ENCODE measurements at regions not wholly inside any gene's neighbourhood (a gene's known extent, or its start where the extent isn't known, plus 50 kb on each side); places are given as distances from the start of the nearest gene placed in this dataset.

DNA sequence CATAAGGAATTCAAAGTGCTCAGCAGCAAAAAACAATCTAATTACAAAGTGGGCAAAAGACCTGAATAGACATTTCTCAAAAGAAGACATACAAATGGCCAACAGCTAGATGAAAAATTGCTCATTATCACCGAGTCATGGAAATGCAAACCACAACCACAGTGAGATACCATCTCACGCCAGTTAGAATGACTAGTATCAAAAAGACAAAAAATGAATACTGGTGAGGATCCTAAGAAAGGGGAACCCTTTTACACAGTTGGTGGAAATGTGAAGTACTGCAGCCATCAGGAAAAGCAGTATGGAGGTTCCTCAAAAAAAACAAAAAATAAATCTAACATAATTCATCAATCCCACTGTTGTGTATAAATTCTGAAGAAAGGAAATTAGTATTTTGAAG, 1206.1 kb downstream of the EFNB2 start:
- Histone ChIP-seq H3K9me3 (no peaks in the 10 kb centered on the region), H3K36me3 (no peaks in the 10 kb centered on the region), H3K27ac (no peak overlapping the region), H3K27me3 (no peaks in the 10 kb centered on the region), H3K4me1 (peaks cover 0 to 10% (median 5%) of the 10 kb centered on the region in 4 donors), H3K4me3 (no peak overlapping the region)
- 66 to 89% methylated on average over 2 of the region's 2 CpGs for WGBS, 2 donors
- intact Hi-C loops (cut with DNase I): no loop called here
- TF ChIP-seq POLR2A (IDR thresholded peaks at IDR 0.05) (no peak), POLR2AphosphoS5 (IDR thresholded peaks at IDR 0.05) (no peak), EP300 (IDR thresholded peaks at IDR 0.05) (no peak)
- TF ChIP-seq, protein P1, sequence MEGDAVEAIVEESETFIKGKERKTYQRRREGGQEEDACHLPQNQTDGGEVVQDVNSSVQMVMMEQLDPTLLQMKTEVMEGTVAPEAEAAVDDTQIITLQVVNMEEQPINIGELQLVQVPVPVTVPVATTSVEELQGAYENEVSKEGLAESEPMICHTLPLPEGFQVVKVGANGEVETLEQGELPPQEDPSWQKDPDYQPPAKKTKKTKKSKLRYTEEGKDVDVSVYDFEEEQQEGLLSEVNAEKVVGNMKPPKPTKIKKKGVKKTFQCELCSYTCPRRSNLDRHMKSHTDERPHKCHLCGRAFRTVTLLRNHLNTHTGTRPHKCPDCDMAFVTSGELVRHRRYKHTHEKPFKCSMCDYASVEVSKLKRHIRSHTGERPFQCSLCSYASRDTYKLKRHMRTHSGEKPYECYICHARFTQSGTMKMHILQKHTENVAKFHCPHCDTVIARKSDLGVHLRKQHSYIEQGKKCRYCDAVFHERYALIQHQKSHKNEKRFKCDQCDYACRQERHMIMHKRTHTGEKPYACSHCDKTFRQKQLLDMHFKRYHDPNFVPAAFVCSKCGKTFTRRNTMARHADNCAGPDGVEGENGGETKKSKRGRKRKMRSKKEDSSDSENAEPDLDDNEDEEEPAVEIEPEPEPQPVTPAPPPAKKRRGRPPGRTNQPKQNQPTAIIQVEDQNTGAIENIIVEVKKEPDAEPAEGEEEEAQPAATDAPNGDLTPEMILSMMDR (IDR thresholded peaks at IDR 0.05): no peak
- DNase-seq: no peak

GRCh38 chr13:105328212-105328611, 1207.2 kb downstream of the EFNB2 start:
- no peak for TF ChIP-seq POLR2AphosphoS5 (IDR thresholded peaks at IDR 0.05)
- TF ChIP-seq POLR2A (IDR thresholded peaks at IDR 0.05): no peak
- no peak for TF ChIP-seq EP300 (IDR thresholded peaks at IDR 0.05)
- TF ChIP-seq, protein P1 (IDR thresholded peaks at IDR 0.05): no peak
- 79 to 85% methylated on average over 4 of the region's 4 CpGs for WGBS, 2 donors
- Histone ChIP-seq H3K4me1 (no peaks in the 10 kb centered on the region), H3K9me3 (no peaks in the 10 kb centered on the region), H3K4me3 (no peak overlapping the region), H3K27me3 (no peaks in the 10 kb centered on the region), H3K36me3 (no peaks in the 10 kb centered on the region), H3K27ac (no peak overlapping the region)
- no peak for DNase-seq
- intact Hi-C loops (cut with DNase I): no loop called here

DNA sequence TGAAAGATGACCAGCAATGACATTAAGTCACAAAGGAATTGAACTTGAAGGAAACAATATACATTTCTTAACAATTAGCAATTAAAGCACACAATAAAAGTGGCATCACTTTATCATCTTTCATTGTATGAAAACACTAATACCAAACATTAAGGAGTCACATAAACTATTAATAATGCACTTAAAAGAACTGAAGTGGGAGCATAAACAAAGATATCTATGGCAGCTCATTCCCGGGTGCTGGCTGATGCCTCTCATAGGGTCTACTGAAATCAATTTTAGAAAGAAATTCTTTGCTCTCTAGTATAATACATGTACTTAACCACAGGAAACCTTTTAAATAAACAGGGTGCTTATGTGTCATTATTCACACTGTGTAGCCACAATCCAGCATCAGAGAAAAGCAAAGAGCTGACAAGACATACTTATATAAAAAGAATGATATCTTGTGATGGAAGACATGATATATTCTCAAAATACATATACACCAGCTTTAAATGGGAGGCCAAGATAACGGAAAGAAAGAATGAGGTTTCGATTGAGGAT, 1207.8 kb downstream of the EFNB2 start:
- Histone ChIP-seq H3K27me3 (no peaks in the 10 kb centered on the region), H3K4me3 (no peak overlapping the region), H3K4me1 (no peaks in the 10 kb centered on the region), H3K9me3 (no peaks in the 10 kb centered on the region), H3K36me3 (no peaks in the 10 kb centered on the region), H3K27ac (no peak overlapping the region)
- intact Hi-C loops (cut with DNase I): no loop called here
- no peak for DNase-seq
- WGBS, 2 donors: 69 to 81% methylated on average over 3 of the region's 3 CpGs
- TF ChIP-seq, protein P1 (IDR thresholded peaks at IDR 0.05): no peak
- no peak for TF ChIP-seq EP300 (IDR thresholded peaks at IDR 0.05)
- TF ChIP-seq POLR2A (IDR thresholded peaks at IDR 0.05): no peak
- no peak for TF ChIP-seq POLR2AphosphoS5 (IDR thresholded peaks at IDR 0.05)

DNA sequence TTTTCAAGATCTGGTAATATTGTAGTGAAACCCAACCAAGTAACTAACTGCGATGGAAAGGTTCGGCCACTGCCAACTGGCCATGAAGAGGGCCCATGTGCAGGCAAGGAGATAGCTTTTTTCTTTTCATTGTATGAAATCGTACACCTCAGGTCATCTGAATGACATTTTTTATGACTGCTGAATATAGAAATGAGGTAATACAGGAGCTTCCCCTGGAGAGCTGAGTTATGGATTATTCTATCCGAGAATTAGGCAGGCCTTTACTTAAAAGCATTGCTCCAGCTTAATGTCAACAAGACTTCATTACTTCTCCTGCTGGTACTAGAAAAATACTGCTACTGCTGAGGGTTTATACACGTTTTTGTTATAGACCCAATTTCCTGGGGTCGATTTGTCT, 1215.6 kb downstream of the EFNB2 start:
- no peak overlapping the region for H3K27ac ChIP-seq
- intact Hi-C loops (cut with DNase I): no loop called here

More for the DNA sequence above, 1215.6 kb downstream of the EFNB2 start:
- Histone ChIP-seq H3K27me3 (no peaks in the 10 kb centered on the region), H3K4me1 (no peaks in the 10 kb centered on the region), H3K4me3 (no peak overlapping the region), H3K9me3 (no peaks in the 10 kb centered on the region), H3K36me3 (no peaks in the 10 kb centered on the region)
- no peak for TF ChIP-seq EP300 (IDR thresholded peaks at IDR 0.05)
- no peak for TF ChIP-seq POLR2AphosphoS5 (IDR thresholded peaks at IDR 0.05)
- TF ChIP-seq, protein P1 (IDR thresholded peaks at IDR 0.05): no peak
- TF ChIP-seq POLR2A (IDR thresholded peaks at IDR 0.05): no peak
- no peak for DNase-seq
- WGBS, 2 donors: 79 to 83% methylated on average over 6 of the region's 6 CpGs
